H1 (cell line): ENCODE measurements at regions not wholly inside any gene's neighbourhood (a gene's known extent, or its start where the extent isn't known, plus 50 kb on each side); places are given as distances from the start of the nearest gene placed in this dataset.

Source experiments
- CHD7 ChIP-seq: fragments of 300-600 bp; sonication (generic); IDR thresholded peaks from 2 replicates; pipeline ENCODE4 v1.7.1; 2012; ENCODE audit warnings: low read length, moderate library complexity, mild to moderate bottlenecking, inconsistent platforms; ENCODE audit not compliant: insufficient replicate concordance
- MAX ChIP-seq: IDR thresholded peaks from 2 replicates; pipeline ENCODE4 v1.6.1; 2012; ENCODE audit warnings: inconsistent platforms
- RBBP5 ChIP-seq: IDR thresholded peaks from 2 replicates; pipeline ENCODE4 v1.7.1; 2012; ENCODE audit warnings: low read depth, mild to moderate bottlenecking, inconsistent platforms, low read length, moderate library complexity, borderline replicate concordance
- TAF1 ChIP-seq: IDR thresholded peaks from 2 replicates; pipeline ENCODE4 v1.6.1; 2011; ENCODE audit warnings: mild to moderate bottlenecking, low read depth, low read length
- TAF7 ChIP-seq: optimal IDR thresholded peaks from 2 replicates; pipeline ENCODE3; 2011; ENCODE audit warnings: low read depth, mild to moderate bottlenecking, inconsistent platforms, low read length, moderate library complexity, borderline replicate concordance

- TF ChIP-seq TAF1 (no peak), RBBP5 (no peak), CHD7 (no peak), TAF7 (no peak), MAX (no peak)
Measured at GRCh38 chr1:14535619-14536355, 62.7 kb upstream of the KAZN start (continued).
